ENCODE measurements at regions not wholly inside any gene's neighbourhood (a gene's known extent, or its start where the extent isn't known, plus 50 kb on each side); places are given as distances from the start of the nearest gene placed in this dataset.
"Not testable (repeated sequence)": the region's sequence is repeated elsewhere in the genome, so short reads cannot be mapped to it uniquely, and the experiment has no call there.

- no peak for DNase-seq (ENCODE audit: low spot score)
These were observed 74.6 kb downstream of the FEM1C start for GRCh38 chr5:115469904-115470516.

GRCh38 chr5:115467628-115468027, 76.9 kb downstream of the FEM1C start:
- DNase-seq (ENCODE audit: low spot score) = no peak

GRCh38 chr5:115465431-115465830, 79.1 kb downstream of the FEM1C start:
- no peak for DNase-seq (ENCODE audit: low spot score)

DNA sequence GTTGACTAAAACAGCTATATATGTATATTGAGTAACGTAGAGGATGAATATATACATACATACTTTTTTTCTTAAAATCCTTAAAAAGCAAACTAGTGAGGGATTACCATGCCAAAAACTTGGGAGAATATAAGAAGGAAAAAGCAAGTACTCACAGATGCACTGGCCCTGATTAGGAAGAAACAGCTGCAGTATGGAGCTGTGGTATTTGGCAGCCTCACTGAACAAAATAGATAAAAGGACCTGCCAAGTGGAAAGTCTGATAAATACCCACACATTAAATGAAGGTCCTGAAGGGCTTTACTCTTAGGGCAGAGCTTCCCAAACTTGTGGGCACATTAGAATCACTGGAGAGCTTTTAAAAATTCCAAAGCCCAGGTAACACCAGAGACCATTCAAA, 80.6 kb downstream of the FEM1C start:
- DNase-seq (ENCODE audit: low spot score) = no peak

DNA sequence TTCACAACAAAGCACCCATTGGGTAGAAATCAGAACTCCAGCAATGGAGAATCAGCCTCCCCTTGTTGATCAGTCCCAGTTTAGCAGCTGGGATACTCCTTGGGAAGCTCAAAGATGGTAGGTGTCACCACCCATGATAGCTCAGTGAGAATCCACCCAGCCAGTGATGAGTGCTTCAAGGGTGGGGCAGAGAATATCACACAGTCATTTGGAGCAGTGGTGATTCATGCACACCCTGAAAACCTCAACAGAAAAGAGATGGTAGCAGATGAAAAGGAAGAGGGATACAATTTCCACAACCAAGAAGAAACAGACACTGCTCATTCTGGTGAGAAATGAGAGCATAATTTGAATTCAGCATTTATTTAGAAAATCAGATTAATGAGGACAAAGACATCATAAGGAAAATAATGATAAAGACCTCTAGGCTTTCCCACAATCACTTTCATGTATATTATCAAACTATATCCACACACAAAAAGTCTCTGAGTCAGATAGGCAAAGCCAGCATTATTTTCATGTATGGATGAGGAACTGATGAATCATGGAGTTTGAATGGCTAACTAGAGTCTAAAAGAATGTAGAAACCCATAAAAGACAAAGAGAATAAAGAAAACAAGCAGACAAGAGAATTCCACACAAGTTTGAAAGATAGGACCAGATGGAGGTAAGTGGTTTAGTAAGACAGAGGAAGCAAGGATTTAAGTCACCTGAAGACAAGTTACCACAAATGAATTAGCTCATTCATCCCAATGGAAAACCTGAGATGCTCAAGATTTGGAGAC, 82.9 kb downstream of the FEM1C start:
- DNase-seq (ENCODE audit: low spot score) = no peak

- no peak for DNase-seq (ENCODE audit: low spot score)
These were observed 83.5 kb downstream of the FEM1C start for GRCh38 chr5:115461093-115461492.

GRCh38 chr5:115460472-115460871, 84.1 kb downstream of the FEM1C start:
- peak; percentile 54 for DNase-seq (ENCODE audit: low spot score)

DNA sequence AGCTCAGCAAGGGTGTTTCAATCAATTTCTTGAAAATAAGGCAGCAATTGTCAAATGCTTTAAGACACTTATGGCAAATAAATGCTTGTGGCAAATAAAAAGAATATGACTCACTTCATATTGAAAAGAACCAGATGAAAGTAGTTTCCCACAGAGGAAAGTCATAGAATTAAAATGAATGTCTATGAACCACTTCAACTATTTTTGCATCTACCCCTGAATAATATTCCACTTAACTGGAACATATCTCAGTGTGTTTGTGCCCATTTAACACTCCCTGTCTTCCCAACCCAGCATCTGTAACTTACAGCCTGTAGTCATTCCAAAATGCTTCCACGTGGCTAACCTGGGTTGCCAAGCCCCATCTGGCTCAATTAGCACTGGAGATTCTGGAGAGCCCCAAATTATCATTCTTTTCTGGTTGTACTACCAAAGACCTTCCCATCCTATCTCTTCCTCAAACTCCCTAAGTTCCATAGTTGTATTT, 84.7 kb downstream of the FEM1C start:
- no peak for DNase-seq (ENCODE audit: low spot score)

GRCh38 chr5:115458416-115458815, 86.2 kb downstream of the FEM1C start:
- DNase-seq (ENCODE audit: low spot score) = no peak

- DNase-seq (ENCODE audit: low spot score) = no peak
These were observed 86.6 kb downstream of the FEM1C start for GRCh38 chr5:115458003-115458409.

GRCh38 chr5:115457571-115457970, 87.0 kb downstream of the FEM1C start:
- no peak for DNase-seq (ENCODE audit: low spot score)

DNA sequence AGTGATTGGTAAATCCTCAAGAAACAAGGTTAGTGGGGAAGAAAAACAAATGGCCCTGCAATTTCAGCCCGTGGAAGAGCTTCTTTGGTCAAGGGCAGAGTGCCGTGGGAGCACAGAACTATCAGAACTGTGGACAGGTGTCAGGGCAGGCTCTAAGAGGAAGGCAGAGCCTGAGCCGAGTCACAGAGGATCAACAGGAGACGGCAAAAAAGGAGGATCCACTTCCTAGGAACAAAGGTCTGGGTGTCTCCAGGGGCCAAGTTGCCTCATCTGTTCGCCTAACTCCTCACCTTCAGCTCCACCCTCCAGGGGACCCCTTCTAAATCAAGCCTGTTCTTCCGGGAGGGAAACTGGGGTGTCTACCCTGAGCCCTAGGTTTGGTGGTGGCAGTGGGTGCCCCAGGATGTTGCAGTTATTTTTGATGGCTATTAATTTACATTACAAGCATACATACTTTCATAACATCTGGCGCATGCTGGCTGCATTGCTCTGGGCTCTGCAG, 88.0 kb downstream of the FEM1C start:
- DNase-seq (ENCODE audit: low spot score) = no peak

DNA sequence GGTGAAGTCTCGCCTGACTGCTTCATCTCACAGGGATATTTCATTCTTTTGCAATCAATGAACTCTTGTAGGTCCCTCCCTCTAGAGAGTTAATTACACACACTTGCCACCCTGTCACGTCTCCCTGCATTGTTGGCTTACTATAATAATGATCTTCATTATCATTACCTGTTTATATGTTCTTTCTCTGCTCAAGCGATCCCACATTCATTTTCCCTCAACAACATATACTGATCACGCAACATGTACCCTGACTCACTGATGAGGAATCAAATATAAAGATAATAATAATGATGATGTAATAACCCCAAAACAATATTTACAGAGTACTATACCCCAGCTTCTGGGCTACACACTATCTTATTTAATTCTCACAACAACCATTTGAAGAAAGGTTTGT, 88.5 kb downstream of the FEM1C start:
- DNase-seq (ENCODE audit: low spot score) = no peak

DNA sequence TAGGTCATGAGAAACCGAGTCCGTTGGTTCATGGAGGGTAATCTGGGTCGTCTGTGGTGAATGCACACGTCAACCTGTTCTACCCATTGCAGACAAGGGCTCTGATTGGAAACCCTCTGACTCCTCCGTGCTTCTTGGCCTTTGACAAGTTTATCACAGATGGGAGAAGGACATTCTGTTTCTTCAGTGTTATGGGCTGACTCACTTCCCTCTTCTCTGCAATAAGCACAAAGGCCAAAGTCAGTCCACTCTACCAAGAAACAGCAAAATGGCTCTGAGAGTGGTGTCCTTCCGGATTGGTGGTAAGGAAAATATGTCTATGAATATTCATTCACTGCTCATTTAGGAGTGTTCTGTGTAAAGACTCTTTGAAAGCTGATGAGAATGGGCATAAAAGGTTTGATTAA, 89.3 kb downstream of the FEM1C start:
- no peak for DNase-seq (ENCODE audit: low spot score)

- no peak for DNase-seq (ENCODE audit: low spot score)
These were observed 91.0 kb downstream of the FEM1C start for GRCh38 chr5:115453391-115454095.

DNA sequence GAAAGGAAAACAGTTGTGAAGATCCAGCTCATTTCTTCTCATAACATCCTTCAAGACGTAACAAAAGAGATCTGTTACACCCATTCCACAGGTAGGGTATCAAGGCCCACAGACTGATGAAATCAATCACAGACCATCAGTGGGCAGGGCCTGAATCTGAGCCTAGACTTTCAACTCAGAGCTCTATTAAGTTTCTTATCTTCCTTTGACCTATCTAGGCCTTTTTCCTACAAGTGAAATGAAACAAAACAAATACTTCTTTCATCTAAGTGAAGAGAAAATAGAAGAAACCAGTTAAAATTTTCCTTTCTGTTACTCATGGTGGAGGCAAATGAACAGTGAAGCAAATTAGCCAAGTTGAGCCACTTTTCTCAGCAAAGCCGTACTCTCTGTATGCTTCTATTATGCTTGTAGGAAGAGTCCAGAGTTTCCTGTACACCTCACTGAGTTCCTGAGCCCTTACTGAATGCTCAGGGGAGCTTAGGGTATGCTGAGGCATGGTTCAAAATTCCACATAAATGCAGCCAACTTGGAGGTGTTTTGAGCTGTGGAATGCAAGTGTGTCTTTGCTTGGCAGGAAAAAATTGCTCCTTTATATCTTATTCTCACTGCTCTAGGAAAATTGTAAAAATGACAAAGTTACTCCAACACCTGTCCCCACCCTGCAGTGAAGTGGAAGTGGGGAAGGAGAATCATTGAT, 91.9 kb downstream of the FEM1C start:
- no peak for DNase-seq (ENCODE audit: low spot score)

DNA sequence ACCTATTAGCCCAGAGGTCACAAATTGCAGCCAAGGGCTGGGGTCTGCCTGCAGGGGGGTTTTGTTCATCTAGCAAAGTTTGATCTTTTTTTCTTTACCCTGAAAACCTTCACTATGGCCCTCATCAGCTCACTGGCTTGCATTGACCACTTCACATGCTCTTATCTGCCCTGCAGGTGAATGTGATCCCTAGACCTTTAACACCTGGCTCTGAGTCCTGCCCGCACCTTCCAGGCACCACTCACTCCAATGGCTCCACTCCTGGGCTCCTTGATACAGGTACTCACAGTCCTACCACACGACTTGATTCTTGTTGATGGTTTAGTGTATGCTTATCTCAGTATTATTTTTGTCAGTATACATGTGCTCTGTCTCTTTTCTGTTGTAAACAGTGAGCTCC, 92.5 kb downstream of the FEM1C start:
- no peak for DNase-seq (ENCODE audit: low spot score)

DNA sequence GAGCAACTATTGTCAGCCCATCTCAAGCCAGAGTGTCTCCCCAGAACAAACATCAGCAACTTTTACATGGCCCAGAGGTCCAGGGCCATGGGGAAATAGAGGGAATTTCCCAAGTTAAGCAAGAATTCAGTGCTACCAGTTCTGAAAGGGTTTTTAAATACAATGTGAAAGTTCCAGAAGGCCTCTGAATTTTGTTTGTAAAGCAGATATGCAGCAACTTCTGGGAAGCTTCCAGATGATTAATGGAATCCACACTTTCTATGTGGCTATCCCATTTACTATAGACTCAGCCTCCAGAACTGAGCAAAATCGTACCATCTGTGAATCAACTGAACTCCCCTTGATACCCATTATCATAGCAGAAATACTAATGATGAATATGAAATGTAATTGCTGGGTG, 93.8 kb downstream of the FEM1C start:
- no peak for DNase-seq (ENCODE audit: low spot score)

DNA sequence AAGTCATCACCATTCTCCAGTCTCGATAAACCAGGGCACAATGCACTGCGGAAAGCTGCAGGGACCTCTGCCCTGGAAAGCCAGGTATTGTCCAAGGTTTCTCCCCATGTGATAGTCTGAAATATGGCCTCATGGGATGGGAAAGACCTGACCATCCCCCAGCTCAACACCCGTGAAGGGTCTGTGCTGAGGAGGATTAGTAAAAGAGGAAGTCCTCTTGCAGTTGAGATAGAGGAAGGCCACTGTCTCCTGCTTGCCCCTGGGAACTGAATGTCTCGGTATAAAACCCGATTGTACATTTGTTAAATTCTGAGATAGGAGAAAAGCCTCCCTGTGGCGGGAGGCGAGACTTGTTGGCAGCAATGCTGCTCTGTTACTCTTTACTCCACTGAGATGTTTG, 95.9 kb downstream of the FEM1C start:
- not testable (repeated sequence) for DNase-seq (ENCODE audit: low spot score)

- DNase-seq (ENCODE audit: low spot score) = no peak
These were observed 103.7 kb downstream of the FEM1C start for GRCh38 chr5:115440782-115441451.

DNA sequence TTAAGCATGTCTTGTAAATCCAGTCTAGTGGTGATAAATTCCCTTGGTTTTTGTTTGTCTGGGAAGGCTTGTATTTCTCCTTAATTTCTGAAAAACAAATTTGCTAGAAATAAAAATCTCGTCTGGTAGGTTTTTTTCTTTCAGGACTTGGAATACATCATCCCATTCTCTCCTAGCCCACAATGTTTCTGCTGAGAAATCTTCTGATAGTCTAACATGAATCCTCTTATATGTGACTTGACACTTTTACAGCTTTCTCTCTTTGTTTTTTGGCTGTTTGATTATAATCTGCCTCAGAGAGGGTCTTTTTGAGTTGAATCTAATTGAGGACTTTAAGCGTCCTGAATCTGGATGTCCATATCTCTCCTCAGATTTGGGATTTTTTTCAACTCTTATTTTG, 104.9 kb downstream of the FEM1C start:
- DNase-seq (ENCODE audit: low spot score) = no peak
